ENCODE measurements at regions not wholly inside any gene's neighbourhood (a gene's known extent, or its start where the extent isn't known, plus 50 kb on each side); places are given as distances from the start of the nearest gene placed in this dataset.

DNA sequence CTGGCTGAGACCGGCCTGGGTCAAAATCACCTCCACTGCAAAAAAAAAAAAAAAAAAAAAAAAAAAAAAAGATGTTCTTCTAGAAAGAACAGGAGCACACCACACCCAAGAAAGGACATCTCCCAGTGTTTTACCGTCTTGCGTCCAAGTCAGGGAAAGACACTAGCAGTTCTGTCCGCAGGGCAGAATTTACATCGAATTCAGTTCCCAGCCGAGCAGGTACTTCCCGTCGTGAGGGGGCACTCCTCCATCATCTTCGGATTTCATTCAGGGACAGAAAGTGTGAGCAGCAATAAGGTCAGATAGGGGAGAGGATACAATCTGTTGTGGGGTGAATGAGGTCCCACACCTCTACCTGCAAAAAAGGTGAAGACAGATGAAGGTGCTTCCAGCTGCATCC is 574.7 kb downstream of the KCNJ18 start:
- no peaks in the 10 kb centered on the region for H3K27me3 ChIP-seq (replicated peaks; ENCODE audit: insufficient read depth, low read depth, low read length, poor library complexity)
- H3K27ac ChIP-seq (ENCODE audit: low read depth, low read length, poor library complexity, severe bottlenecking): no peak overlapping the region
- no peak for DNase-seq (ENCODE audit: low spot score)
- intact Hi-C loops (cut with micrococcal nuclease; ENCODE audit: unreplicated experiment): no loop called here
- no peaks in the 10 kb centered on the region for H3K4me1 ChIP-seq (ENCODE audit: insufficient read depth, low read length, poor library complexity, severe bottlenecking)
- H3K9me3 ChIP-seq (ENCODE audit: low read depth, low read length, poor library complexity, severe bottlenecking): peaks cover 36% of the 10 kb centered on the region
- TF ChIP-seq, protein P1, sequence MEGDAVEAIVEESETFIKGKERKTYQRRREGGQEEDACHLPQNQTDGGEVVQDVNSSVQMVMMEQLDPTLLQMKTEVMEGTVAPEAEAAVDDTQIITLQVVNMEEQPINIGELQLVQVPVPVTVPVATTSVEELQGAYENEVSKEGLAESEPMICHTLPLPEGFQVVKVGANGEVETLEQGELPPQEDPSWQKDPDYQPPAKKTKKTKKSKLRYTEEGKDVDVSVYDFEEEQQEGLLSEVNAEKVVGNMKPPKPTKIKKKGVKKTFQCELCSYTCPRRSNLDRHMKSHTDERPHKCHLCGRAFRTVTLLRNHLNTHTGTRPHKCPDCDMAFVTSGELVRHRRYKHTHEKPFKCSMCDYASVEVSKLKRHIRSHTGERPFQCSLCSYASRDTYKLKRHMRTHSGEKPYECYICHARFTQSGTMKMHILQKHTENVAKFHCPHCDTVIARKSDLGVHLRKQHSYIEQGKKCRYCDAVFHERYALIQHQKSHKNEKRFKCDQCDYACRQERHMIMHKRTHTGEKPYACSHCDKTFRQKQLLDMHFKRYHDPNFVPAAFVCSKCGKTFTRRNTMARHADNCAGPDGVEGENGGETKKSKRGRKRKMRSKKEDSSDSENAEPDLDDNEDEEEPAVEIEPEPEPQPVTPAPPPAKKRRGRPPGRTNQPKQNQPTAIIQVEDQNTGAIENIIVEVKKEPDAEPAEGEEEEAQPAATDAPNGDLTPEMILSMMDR (conservative IDR thresholded peaks at IDR 0.05; ENCODE audit: low read depth, low read length): no peak
- TF ChIP-seq EZH2 (IDR thresholded peaks at IDR 0.05; ENCODE audit: borderline replicate concordance, low read depth, low read length, poor library complexity, severe bottlenecking): no peak
- ChIA-PET CTCF (no interaction called here), POLR2A (ENCODE audit: low non-redundant PET) (no interaction called here)
- no peaks in the 10 kb centered on the region for H3K36me3 ChIP-seq (ENCODE audit: insufficient read depth, low read length, poor library complexity, severe bottlenecking)
- no peak overlapping the region for H3K4me3 ChIP-seq (ENCODE audit: low read depth, low read length, poor library complexity, severe bottlenecking)
- no TSS peak for BruUV-seq (replicated peaks)

DNA sequence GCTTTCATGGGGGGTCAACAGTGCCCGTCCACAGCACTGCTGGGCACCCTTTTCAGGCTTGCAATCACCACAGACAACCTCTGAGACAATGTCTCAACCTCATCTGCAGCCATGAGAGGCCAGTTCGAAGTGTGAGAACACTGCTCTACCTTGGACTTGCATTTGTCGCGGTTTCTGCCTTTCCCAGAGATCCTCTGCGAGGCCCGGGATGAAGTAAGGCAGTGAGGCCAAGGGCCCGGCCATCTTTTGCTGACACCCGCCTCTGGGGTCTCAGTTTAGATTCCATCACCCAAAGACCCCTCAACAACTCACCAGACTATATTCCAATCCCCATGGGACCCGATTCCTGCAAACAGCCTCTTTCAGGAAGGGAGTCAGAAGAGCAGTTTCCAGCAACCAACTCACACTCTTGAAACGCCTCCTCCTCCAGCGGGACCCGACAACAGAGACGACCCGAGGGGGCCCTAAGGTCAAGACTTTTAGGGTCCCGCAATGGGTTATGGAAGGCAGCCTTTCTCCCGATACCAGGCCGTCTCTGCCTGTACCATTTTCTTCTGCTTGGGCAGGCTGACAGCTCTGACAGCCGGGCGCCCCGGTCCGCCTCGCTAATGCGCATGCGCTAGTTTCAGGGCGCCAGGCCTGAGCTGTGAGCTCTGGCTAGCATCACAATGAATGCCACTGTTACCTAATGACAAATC is 576.0 kb downstream of the KCNJ18 start:
- Histone ChIP-seq H3K27me3 (replicated peaks; ENCODE audit: insufficient read depth, low read depth, low read length, poor library complexity) (no peaks in the 10 kb centered on the region), H3K4me1 (ENCODE audit: insufficient read depth, low read length, poor library complexity, severe bottlenecking) (no peaks in the 10 kb centered on the region), H3K4me3 (ENCODE audit: low read depth, low read length, poor library complexity, severe bottlenecking) (no peak overlapping the region), H3K36me3 (ENCODE audit: insufficient read depth, low read length, poor library complexity, severe bottlenecking) (no peaks in the 10 kb centered on the region), H3K27ac (ENCODE audit: low read depth, low read length, poor library complexity, severe bottlenecking) (no peak overlapping the region), H3K9me3 (ENCODE audit: low read depth, low read length, poor library complexity, severe bottlenecking) (peaks cover 36% of the 10 kb centered on the region)
- no TSS peak for BruUV-seq (replicated peaks)
- CTCF ChIA-PET: no interaction called here
- TF ChIP-seq, protein P1 (conservative IDR thresholded peaks at IDR 0.05; ENCODE audit: low read depth, low read length): no peak
- no peak for TF ChIP-seq EZH2 (IDR thresholded peaks at IDR 0.05; ENCODE audit: borderline replicate concordance, low read depth, low read length, poor library complexity, severe bottlenecking)
- intact Hi-C loops (cut with micrococcal nuclease; ENCODE audit: unreplicated experiment): no loop called here
- DNase-seq (ENCODE audit: low spot score): no peak
- POLR2A ChIA-PET (ENCODE audit: low non-redundant PET): no interaction called here

GRCh38 chr17:22268912-22269220 is 576.5 kb downstream of the KCNJ18 start:
- DNase-seq (ENCODE audit: low spot score): no peak
- peaks cover 36% of the 10 kb centered on the region for H3K9me3 ChIP-seq (ENCODE audit: low read depth, low read length, poor library complexity, severe bottlenecking)
- intact Hi-C loops (cut with micrococcal nuclease; ENCODE audit: unreplicated experiment): no loop called here
- no peaks in the 10 kb centered on the region for H3K27me3 ChIP-seq (replicated peaks; ENCODE audit: insufficient read depth, low read depth, low read length, poor library complexity)
- ChIA-PET POLR2A (ENCODE audit: low non-redundant PET) (no interaction called here), CTCF (no interaction called here)
- no peaks in the 10 kb centered on the region for H3K4me1 ChIP-seq (ENCODE audit: insufficient read depth, low read length, poor library complexity, severe bottlenecking)
- TF ChIP-seq, protein P1 (conservative IDR thresholded peaks at IDR 0.05; ENCODE audit: low read depth, low read length): no peak
- TF ChIP-seq EZH2 (IDR thresholded peaks at IDR 0.05; ENCODE audit: borderline replicate concordance, low read depth, low read length, poor library complexity, severe bottlenecking): no peak
- H3K4me3 ChIP-seq (ENCODE audit: low read depth, low read length, poor library complexity, severe bottlenecking): no peak overlapping the region
- BruUV-seq (replicated peaks): no TSS peak
- H3K36me3 ChIP-seq (ENCODE audit: insufficient read depth, low read length, poor library complexity, severe bottlenecking): no peaks in the 10 kb centered on the region
- H3K27ac ChIP-seq (ENCODE audit: low read depth, low read length, poor library complexity, severe bottlenecking): no peak overlapping the region

Data from A673 (cell line).